GM12864 (cell line): ENCODE measurements at regions not wholly inside any gene's neighbourhood (a gene's known extent, or its start where the extent isn't known, plus 50 kb on each side); places are given as distances from the start of the nearest gene placed in this dataset.
"Not testable (repeated sequence)": the region's sequence is repeated elsewhere in the genome, so short reads cannot be mapped to it uniquely, and the experiment has no call there.

ENCODE experiments used
- DNase-seq: peaks from one replicate; pipeline ENCODE4 v3.0.0-alpha.2; 2011; ENCODE audit warnings: low read depth
- H3K4me3 ChIP-seq: 2 replicates; pipeline ENCODE4 v1.5.1; 2011; ENCODE audit warnings: mild to moderate bottlenecking, low read depth, low read length, control low read depth
- TF ChIP-seq, protein P1 (sequence below): IDR thresholded peaks from 2 replicates; pipeline ENCODE4 v1.5.1; 2011; ENCODE audit warnings: low read depth, mild to moderate bottlenecking, moderate library complexity, low read length, control low read depth, inconsistent platforms; ENCODE audit errors: missing control alignments

GRCh38 chr18:29373000-29373399, 1196.1 kb upstream of the CDH2 start:
- TF ChIP-seq, protein P1, sequence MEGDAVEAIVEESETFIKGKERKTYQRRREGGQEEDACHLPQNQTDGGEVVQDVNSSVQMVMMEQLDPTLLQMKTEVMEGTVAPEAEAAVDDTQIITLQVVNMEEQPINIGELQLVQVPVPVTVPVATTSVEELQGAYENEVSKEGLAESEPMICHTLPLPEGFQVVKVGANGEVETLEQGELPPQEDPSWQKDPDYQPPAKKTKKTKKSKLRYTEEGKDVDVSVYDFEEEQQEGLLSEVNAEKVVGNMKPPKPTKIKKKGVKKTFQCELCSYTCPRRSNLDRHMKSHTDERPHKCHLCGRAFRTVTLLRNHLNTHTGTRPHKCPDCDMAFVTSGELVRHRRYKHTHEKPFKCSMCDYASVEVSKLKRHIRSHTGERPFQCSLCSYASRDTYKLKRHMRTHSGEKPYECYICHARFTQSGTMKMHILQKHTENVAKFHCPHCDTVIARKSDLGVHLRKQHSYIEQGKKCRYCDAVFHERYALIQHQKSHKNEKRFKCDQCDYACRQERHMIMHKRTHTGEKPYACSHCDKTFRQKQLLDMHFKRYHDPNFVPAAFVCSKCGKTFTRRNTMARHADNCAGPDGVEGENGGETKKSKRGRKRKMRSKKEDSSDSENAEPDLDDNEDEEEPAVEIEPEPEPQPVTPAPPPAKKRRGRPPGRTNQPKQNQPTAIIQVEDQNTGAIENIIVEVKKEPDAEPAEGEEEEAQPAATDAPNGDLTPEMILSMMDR: no peak

GRCh38 chr18:29361843-29362242, 1184.9 kb upstream of the CDH2 start:
- no peak overlapping the region for H3K4me3 ChIP-seq
- TF ChIP-seq, protein P1: no peak
- no peak for DNase-seq

More at GRCh38 chr18:29373000-29373399, 1196.1 kb upstream of the CDH2 start:
- no peak for DNase-seq
- H3K4me3 ChIP-seq: no peak overlapping the region

- not testable (repeated sequence) for H3K4me3 ChIP-seq, DNase-seq
Measured at GRCh38 chr18:29360659-29361058, 1183.7 kb upstream of the CDH2 start.

- not testable (repeated sequence) for DNase-seq, H3K4me3 ChIP-seq
Measured at GRCh38 chr18:29359222-29359621, 1182.3 kb upstream of the CDH2 start.

DNA sequence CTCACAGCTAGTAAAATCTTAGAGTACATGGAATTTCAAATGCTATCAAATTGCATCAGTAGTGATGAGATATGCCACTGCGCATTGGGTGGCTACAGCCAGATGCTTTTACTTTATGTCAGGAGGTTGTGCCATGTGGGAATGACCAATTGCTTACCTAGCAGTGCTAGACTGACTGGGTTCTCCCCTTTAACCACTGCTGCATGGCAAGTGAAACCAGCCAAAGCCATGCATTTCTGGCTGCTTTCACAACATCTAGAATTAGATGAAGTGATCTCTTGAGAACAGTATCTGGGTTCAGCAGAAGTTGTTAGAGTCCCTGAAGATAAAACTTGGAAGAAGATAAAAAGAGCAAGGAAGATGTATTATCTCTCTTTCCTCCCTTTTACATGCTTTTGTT, 1174.2 kb upstream of the CDH2 start:
- DNase-seq: no peak
- TF ChIP-seq, protein P1: no peak
- no peak overlapping the region for H3K4me3 ChIP-seq

DNA sequence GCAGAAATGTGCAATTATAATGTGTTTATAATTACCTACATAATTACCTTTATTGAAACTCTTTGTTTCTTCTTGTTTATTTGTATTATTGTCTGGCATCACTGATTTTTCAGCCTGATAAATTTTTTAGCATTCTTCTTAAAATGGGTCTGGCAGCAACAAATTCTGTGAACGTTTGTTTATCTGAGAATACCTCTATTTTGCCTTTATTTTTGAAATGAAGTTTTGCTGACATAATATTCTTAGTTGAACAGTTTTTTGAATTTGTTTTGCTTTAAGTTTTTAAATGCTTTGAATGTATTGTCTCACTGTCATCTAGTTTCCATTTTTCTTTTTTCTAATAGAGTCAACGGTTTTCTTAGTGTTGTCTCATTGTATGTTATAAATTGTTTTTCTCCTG, 1152.0 kb upstream of the CDH2 start:
- no peak for DNase-seq
- TF ChIP-seq, protein P1: no peak
- H3K4me3 ChIP-seq: no peak overlapping the region

DNA sequence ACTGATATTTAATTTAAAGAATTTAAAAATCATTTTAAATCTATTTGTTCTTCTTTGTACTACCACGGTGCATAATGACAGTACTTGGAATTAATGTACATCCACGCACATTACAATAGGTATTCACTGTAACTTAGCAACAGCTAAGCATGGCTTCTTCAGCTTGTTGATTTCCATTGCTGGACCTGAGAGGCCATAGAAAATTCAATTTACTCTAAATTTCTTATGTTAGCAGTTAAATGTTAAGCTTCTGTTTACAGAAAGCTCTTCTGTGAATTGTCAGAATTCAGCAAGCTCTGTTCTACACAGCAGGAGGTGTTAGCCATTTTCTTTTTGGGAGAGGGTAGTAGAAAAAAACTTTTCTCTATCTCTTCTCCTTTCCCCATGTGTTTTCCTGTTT, 1149.3 kb upstream of the CDH2 start:
- TF ChIP-seq, protein P1: no peak
- H3K4me3 ChIP-seq: no peak overlapping the region
- DNase-seq: no peak

- TF ChIP-seq, protein P1: no peak
- DNase-seq: no peak
Measured at GRCh38 chr18:29321561-29321960, 1144.6 kb upstream of the CDH2 start.

More at GRCh38 chr18:29321561-29321960, 1144.6 kb upstream of the CDH2 start:
- H3K4me3 ChIP-seq: no peak overlapping the region
